Panc1 (cell line): ENCODE measurements at regions not wholly inside any gene's neighbourhood (a gene's known extent, or its start where the extent isn't known, plus 50 kb on each side); places are given as distances from the start of the nearest gene placed in this dataset.
"Not testable (repeated sequence)": the region's sequence is repeated elsewhere in the genome, so short reads cannot be mapped to it uniquely, and the experiment has no call there.

Experiments used
- POLR2AphosphoS5 ChIP-seq: IDR thresholded peaks from 2 replicates; pipeline ENCODE4 v1.6.1; 2012; ENCODE audit warnings: mild to moderate bottlenecking, low read depth, low read length, moderate library complexity
- REST ChIP-seq, 2 experiments: IDR thresholded peaks; 2 replicates each; pipeline ENCODE4 v1.6.1; 2011 to 2012; ENCODE audit warnings: low read depth in 2 of 2, control low read depth in 1 of 2, low read length in 1 of 2, mild to moderate bottlenecking in 1 of 2, moderate library complexity in 1 of 2; ENCODE audit not compliant: insufficient read depth in 1 of 2
- SIN3A ChIP-seq: IDR thresholded peaks from 2 replicates; pipeline ENCODE4 v1.6.1; 2012; ENCODE audit warnings: low read depth, mild to moderate bottlenecking, low read length, moderate library complexity, borderline replicate concordance; ENCODE audit not compliant: insufficient read depth
- TF ChIP-seq, protein P1 (sequence below): fragments of 450-650 bp; IDR thresholded peaks from 2 replicates; pipeline ENCODE4 v1.5.1; 2017; ENCODE audit warnings: mild to moderate bottlenecking

- TF ChIP-seq, protein P1, sequence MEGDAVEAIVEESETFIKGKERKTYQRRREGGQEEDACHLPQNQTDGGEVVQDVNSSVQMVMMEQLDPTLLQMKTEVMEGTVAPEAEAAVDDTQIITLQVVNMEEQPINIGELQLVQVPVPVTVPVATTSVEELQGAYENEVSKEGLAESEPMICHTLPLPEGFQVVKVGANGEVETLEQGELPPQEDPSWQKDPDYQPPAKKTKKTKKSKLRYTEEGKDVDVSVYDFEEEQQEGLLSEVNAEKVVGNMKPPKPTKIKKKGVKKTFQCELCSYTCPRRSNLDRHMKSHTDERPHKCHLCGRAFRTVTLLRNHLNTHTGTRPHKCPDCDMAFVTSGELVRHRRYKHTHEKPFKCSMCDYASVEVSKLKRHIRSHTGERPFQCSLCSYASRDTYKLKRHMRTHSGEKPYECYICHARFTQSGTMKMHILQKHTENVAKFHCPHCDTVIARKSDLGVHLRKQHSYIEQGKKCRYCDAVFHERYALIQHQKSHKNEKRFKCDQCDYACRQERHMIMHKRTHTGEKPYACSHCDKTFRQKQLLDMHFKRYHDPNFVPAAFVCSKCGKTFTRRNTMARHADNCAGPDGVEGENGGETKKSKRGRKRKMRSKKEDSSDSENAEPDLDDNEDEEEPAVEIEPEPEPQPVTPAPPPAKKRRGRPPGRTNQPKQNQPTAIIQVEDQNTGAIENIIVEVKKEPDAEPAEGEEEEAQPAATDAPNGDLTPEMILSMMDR, result not testable (repeated sequence)
- not testable (repeated sequence) for TF ChIP-seq SIN3A; POLR2AphosphoS5; REST (IDR thresholded peaks at IDR 0.05; ENCODE audit: insufficient read depth in 1 of 2, low read depth in 2 of 2, low read length in 1 of 2)
Observed at GRCh38 chr3:22849583-22849982, 353.5 kb upstream of the UBE2E2 start.
